A673 (cell line): ENCODE measurements at regions not wholly inside any gene's neighbourhood (a gene's known extent, or its start where the extent isn't known, plus 50 kb on each side); places are given as distances from the start of the nearest gene placed in this dataset.

Experiments used
- BruUV-seq: library from RNA; stranded (reverse); fragments of 400-500 nt; replicated peaks from 2 replicates; lab custom pipeline; 2021; lab: Mats Ljungman, UMichigan
- CTCF ChIA-PET: fragments of 300-600 bp; sonication (Branson Sonifier 250); formaldehyde crosslinking; loops from one replicate; lab custom pipeline; 2022; ENCODE audit warnings: antibody characterized with exemption; lab: Charles Lee
- POLR2A ChIA-PET: fragments of 300-600 bp; sonication (Branson Sonifier 250); formaldehyde crosslinking; loops from one replicate; lab custom pipeline; 2022; ENCODE audit warnings: antibody characterized with exemption; ENCODE audit not compliant: low non-redundant PET; lab: Charles Lee
- DNase-seq: peaks from one replicate; pipeline ENCODE4 v3.0.0-alpha.2; 2015; ENCODE audit warnings: low spot score
- H3K27ac ChIP-seq: fragments of 200-600 bp; sonication (generic); 2 replicates; pipeline ENCODE4 v1.5.1; 2016; ENCODE audit warnings: mixed run types, low read depth, mild to moderate bottlenecking, mixed read lengths, antibody characterized with exemption, low read length; ENCODE audit not compliant: poor library complexity, severe bottlenecking
- H3K27me3 ChIP-seq: fragments of 200-600 bp; sonication (generic); replicated peaks from 2 replicates; pipeline ENCODE4 v1.6.1; 2017; ENCODE audit warnings: mixed run types, low read depth, mild to moderate bottlenecking, mixed read lengths, antibody characterized with exemption, low read length; ENCODE audit not compliant: insufficient read depth, poor library complexity
- H3K36me3 ChIP-seq: fragments of 200-600 bp; sonication (generic); 2 replicates; pipeline ENCODE4 v1.6.1; 2016; ENCODE audit warnings: mixed run types, mild to moderate bottlenecking, mixed read lengths, antibody characterized with exemption, low read length; ENCODE audit not compliant: insufficient read depth, poor library complexity, severe bottlenecking
- H3K4me1 ChIP-seq: fragments of 200-600 bp; sonication (generic); 2 replicates; pipeline ENCODE4 v1.6.1; 2017; ENCODE audit warnings: mixed run types, mild to moderate bottlenecking, mixed read lengths, antibody characterized with exemption, low read length; ENCODE audit not compliant: insufficient read depth, poor library complexity, severe bottlenecking
- H3K4me3 ChIP-seq: fragments of 200-600 bp; sonication (generic); 2 replicates; pipeline ENCODE4 v1.5.1; 2016; ENCODE audit warnings: low read depth, mixed run types, mild to moderate bottlenecking, mixed read lengths, low read length; ENCODE audit not compliant: poor library complexity, severe bottlenecking
- H3K9me3 ChIP-seq: fragments of 200-600 bp; sonication (generic); 2 replicates; pipeline ENCODE4 v1.6.1; 2016; ENCODE audit warnings: mixed run types, low read depth, mild to moderate bottlenecking, mixed read lengths, antibody characterized with exemption, low read length; ENCODE audit not compliant: poor library complexity, severe bottlenecking
- CTCF ChIP-seq: fragments of 300-800, 200-600 bp; sonication (generic); conservative IDR thresholded peaks from 2 replicates; pipeline ENCODE4 v1.5.1; 2017; ENCODE audit warnings: low read depth, mild to moderate bottlenecking, antibody characterized with exemption, low read length, moderate library complexity, mixed read lengths
- EZH2 ChIP-seq: fragments of 200-600 bp; sonication (generic); IDR thresholded peaks from 2 replicates; pipeline ENCODE4 v1.6.1; 2017; ENCODE audit warnings: borderline replicate concordance, low read depth, mild to moderate bottlenecking, mixed read lengths, antibody characterized with exemption, low read length; ENCODE audit not compliant: poor library complexity, severe bottlenecking
- intact Hi-C: fragments of 100-400 bp; cut with micrococcal nuclease; formaldehyde crosslinking; loops from one replicate; pipeline ENCODE4 v1.10.0; 2022; ENCODE audit not compliant: unreplicated experiment

GRCh38 chr9:29799227-29799626 is 2225.9 kb upstream of the C9orf72 start:
- Histone ChIP-seq H3K9me3 (no peaks in the 10 kb centered on the region), H3K27ac (no peak overlapping the region), H3K4me3 (no peak overlapping the region), H3K4me1 (no peaks in the 10 kb centered on the region), H3K27me3 (no peaks in the 10 kb centered on the region), H3K36me3 (no peaks in the 10 kb centered on the region)
- CTCF ChIA-PET: no interaction called here
- POLR2A ChIA-PET: no interaction called here
- intact Hi-C loops: no loop called here
- BruUV-seq: no TSS peak
- DNase-seq: no peak
- no peak for TF ChIP-seq CTCF
- no peak for TF ChIP-seq EZH2

GRCh38 chr9:29800821-29801220 is 2227.5 kb upstream of the C9orf72 start:
- no TSS peak for BruUV-seq
- POLR2A ChIA-PET: no interaction called here
- Histone ChIP-seq H3K4me1 (no peaks in the 10 kb centered on the region), H3K4me3 (no peak overlapping the region), H3K9me3 (no peaks in the 10 kb centered on the region), H3K36me3 (no peaks in the 10 kb centered on the region), H3K27me3 (no peaks in the 10 kb centered on the region), H3K27ac (no peak overlapping the region)
- CTCF ChIA-PET: no interaction called here
- intact Hi-C loops: no loop called here
- DNase-seq: no peak
- TF ChIP-seq CTCF: no peak
- no peak for TF ChIP-seq EZH2

GRCh38 chr9:29802454-29802853 is 2229.2 kb upstream of the C9orf72 start:
- H3K27me3 ChIP-seq: no peaks in the 10 kb centered on the region
- TF ChIP-seq CTCF (no peak), EZH2 (no peak)
- intact Hi-C loops: no loop called here
- DNase-seq: no peak
- POLR2A ChIA-PET: no interaction called here
- H3K4me1 ChIP-seq: no peaks in the 10 kb centered on the region
- CTCF ChIA-PET: no interaction called here
- H3K4me3 ChIP-seq: no peak overlapping the region
- no peaks in the 10 kb centered on the region for H3K36me3 ChIP-seq
- no TSS peak for BruUV-seq
- no peaks in the 10 kb centered on the region for H3K9me3 ChIP-seq
- no peak overlapping the region for H3K27ac ChIP-seq
